ENCODE measurements at regions not wholly inside any gene's neighbourhood (a gene's known extent, or its start where the extent isn't known, plus 50 kb on each side); places are given as distances from the start of the nearest gene placed in this dataset.

DNA sequence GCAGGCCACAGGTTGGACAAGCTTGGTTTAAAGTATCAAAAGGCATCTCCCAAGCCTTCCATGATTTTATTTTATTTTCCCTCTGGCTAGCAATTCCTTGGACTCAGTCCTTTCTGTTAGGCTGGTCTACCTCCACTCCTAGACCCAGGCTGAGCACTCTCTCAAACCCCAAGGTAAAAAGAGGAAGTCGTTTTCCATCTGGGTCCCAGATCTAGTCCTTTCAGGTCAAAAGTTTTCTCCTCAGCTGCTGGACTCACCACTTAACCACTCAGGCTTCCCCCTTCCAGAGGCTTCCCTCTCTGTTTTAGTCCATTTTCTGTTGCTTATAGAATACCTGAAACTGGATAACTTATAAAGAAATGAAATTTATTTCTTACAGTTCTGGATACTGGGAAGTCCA is 252.3 kb upstream of the MKLN1 start:
- TF ChIP-seq POLR2A (IDR thresholded peaks at IDR 0.05) = no peak
- TF ChIP-seq, protein P1, sequence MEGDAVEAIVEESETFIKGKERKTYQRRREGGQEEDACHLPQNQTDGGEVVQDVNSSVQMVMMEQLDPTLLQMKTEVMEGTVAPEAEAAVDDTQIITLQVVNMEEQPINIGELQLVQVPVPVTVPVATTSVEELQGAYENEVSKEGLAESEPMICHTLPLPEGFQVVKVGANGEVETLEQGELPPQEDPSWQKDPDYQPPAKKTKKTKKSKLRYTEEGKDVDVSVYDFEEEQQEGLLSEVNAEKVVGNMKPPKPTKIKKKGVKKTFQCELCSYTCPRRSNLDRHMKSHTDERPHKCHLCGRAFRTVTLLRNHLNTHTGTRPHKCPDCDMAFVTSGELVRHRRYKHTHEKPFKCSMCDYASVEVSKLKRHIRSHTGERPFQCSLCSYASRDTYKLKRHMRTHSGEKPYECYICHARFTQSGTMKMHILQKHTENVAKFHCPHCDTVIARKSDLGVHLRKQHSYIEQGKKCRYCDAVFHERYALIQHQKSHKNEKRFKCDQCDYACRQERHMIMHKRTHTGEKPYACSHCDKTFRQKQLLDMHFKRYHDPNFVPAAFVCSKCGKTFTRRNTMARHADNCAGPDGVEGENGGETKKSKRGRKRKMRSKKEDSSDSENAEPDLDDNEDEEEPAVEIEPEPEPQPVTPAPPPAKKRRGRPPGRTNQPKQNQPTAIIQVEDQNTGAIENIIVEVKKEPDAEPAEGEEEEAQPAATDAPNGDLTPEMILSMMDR (IDR thresholded peaks at IDR 0.05 in 4 of 5, conservative IDR thresholded peaks at IDR 0.05 in 1 of 5) = no peak

All from gastrocnemius medialis (tissue), 4 donors.